ENCODE measurements at regions not wholly inside any gene's neighbourhood (a gene's known extent, or its start where the extent isn't known, plus 50 kb on each side); places are given as distances from the start of the nearest gene placed in this dataset.
"Not testable (repeated sequence)": the region's sequence is repeated elsewhere in the genome, so short reads cannot be mapped to it uniquely, and the experiment has no call there.

GRCh38 chr2:111365986-111366640 lies 245.4 kb downstream of the BCL2L11 start:
- H3K4me3 ChIP-seq (ENCODE audit: low read depth, low read length); in situ Hi-C loops (cut with HindIII; ENCODE audit: low sequenced_read_pairs): not testable (repeated sequence)
- DNase-seq (ENCODE audit: low read depth, low spot score): peak; percentile 14

- in situ Hi-C loops (cut with HindIII; ENCODE audit: low sequenced_read_pairs); H3K4me3 ChIP-seq (ENCODE audit: low read depth, low read length): not testable (repeated sequence)
These were observed 245.9 kb downstream of the BCL2L11 start for GRCh38 chr2:111366641-111367029.

GRCh38 chr2:111367080-111367479 lies 246.4 kb downstream of the BCL2L11 start:
- in situ Hi-C loops (cut with HindIII; ENCODE audit: low sequenced_read_pairs); DNase-seq (ENCODE audit: low read depth, low spot score): not testable (repeated sequence)

More at GRCh38 chr2:111366641-111367029, 245.9 kb downstream of the BCL2L11 start:
- DNase-seq (ENCODE audit: low read depth, low spot score): not testable (repeated sequence)

GRCh38 chr2:111367871-111368270 lies 247.2 kb downstream of the BCL2L11 start:
- in situ Hi-C loops (cut with HindIII; ENCODE audit: low sequenced_read_pairs); H3K4me3 ChIP-seq (ENCODE audit: low read depth, low read length): not testable (repeated sequence)
- peak; percentile 24 for DNase-seq (ENCODE audit: low read depth, low spot score)

More at GRCh38 chr2:111367080-111367479, 246.4 kb downstream of the BCL2L11 start:
- H3K4me3 ChIP-seq (ENCODE audit: low read depth, low read length): not testable (repeated sequence)

GRCh38 chr2:111368288-111368687 lies 247.6 kb downstream of the BCL2L11 start:
- DNase-seq (ENCODE audit: low read depth, low spot score); in situ Hi-C loops (cut with HindIII; ENCODE audit: low sequenced_read_pairs): not testable (repeated sequence)

GRCh38 chr2:111373060-111373459 lies 252.3 kb downstream of the BCL2L11 start:
- DNase-seq (ENCODE audit: low read depth, low spot score); in situ Hi-C loops (cut with HindIII; ENCODE audit: low sequenced_read_pairs); H3K4me3 ChIP-seq (ENCODE audit: low read depth, low read length): not testable (repeated sequence)

More at GRCh38 chr2:111368288-111368687, 247.6 kb downstream of the BCL2L11 start:
- H3K4me3 ChIP-seq (ENCODE audit: low read depth, low read length): not testable (repeated sequence)

- DNase-seq (ENCODE audit: low read depth, low spot score); H3K4me3 ChIP-seq (ENCODE audit: low read depth, low read length); in situ Hi-C loops (cut with HindIII; ENCODE audit: low sequenced_read_pairs): not testable (repeated sequence)
These were observed 253.3 kb downstream of the BCL2L11 start for GRCh38 chr2:111373989-111374388.

GRCh38 chr2:111374734-111375133 lies 254.0 kb downstream of the BCL2L11 start:
- in situ Hi-C loops (cut with HindIII; ENCODE audit: low sequenced_read_pairs); DNase-seq (ENCODE audit: low read depth, low spot score); H3K4me3 ChIP-seq (ENCODE audit: low read depth, low read length): not testable (repeated sequence)

GRCh38 chr2:111375320-111375883 lies 254.7 kb downstream of the BCL2L11 start:
- in situ Hi-C loops (cut with HindIII; ENCODE audit: low sequenced_read_pairs); DNase-seq (ENCODE audit: low read depth, low spot score); H3K4me3 ChIP-seq (ENCODE audit: low read depth, low read length): not testable (repeated sequence)

GRCh38 chr2:111376272-111376970 lies 255.7 kb downstream of the BCL2L11 start:
- in situ Hi-C loops (cut with HindIII; ENCODE audit: low sequenced_read_pairs); H3K4me3 ChIP-seq (ENCODE audit: low read depth, low read length); DNase-seq (ENCODE audit: low read depth, low spot score): not testable (repeated sequence)

GRCh38 chr2:111376971-111377352 lies 256.2 kb downstream of the BCL2L11 start:
- H3K4me3 ChIP-seq (ENCODE audit: low read depth, low read length); in situ Hi-C loops (cut with HindIII; ENCODE audit: low sequenced_read_pairs): not testable (repeated sequence)
- DNase-seq (ENCODE audit: low read depth, low spot score): peak; percentile 43

GRCh38 chr2:111377386-111377959 lies 256.8 kb downstream of the BCL2L11 start:
- in situ Hi-C loops (cut with HindIII; ENCODE audit: low sequenced_read_pairs); DNase-seq (ENCODE audit: low read depth, low spot score); H3K4me3 ChIP-seq (ENCODE audit: low read depth, low read length): not testable (repeated sequence)

- in situ Hi-C loops (cut with HindIII; ENCODE audit: low sequenced_read_pairs); DNase-seq (ENCODE audit: low read depth, low spot score); H3K4me3 ChIP-seq (ENCODE audit: low read depth, low read length): not testable (repeated sequence)
These were observed 257.6 kb downstream of the BCL2L11 start for GRCh38 chr2:111378348-111378747.

GRCh38 chr2:111380733-111381439 lies 260.2 kb downstream of the BCL2L11 start:
- DNase-seq (ENCODE audit: low read depth, low spot score); H3K4me3 ChIP-seq (ENCODE audit: low read depth, low read length); in situ Hi-C loops (cut with HindIII; ENCODE audit: low sequenced_read_pairs): not testable (repeated sequence)

GRCh38 chr2:111381530-111382306 lies 261.0 kb downstream of the BCL2L11 start:
- DNase-seq (ENCODE audit: low read depth, low spot score); in situ Hi-C loops (cut with HindIII; ENCODE audit: low sequenced_read_pairs); H3K4me3 ChIP-seq (ENCODE audit: low read depth, low read length): not testable (repeated sequence)

- in situ Hi-C loops (cut with HindIII; ENCODE audit: low sequenced_read_pairs); H3K4me3 ChIP-seq (ENCODE audit: low read depth, low read length); DNase-seq (ENCODE audit: low read depth, low spot score): not testable (repeated sequence)
These were observed 261.8 kb downstream of the BCL2L11 start for GRCh38 chr2:111382507-111382906.

All from astrocyte of the spinal cord (primary cell).